ENCODE measurements at regions not wholly inside any gene's neighbourhood (a gene's known extent, or its start where the extent isn't known, plus 50 kb on each side); places are given as distances from the start of the nearest gene placed in this dataset.

GRCh38 chr5:107216587-107216986 is 454.1 kb downstream of the EFNA5 start:
- DNase-seq (ENCODE audit: low spot score): no peak

GRCh38 chr5:107215611-107216010 is 455.1 kb downstream of the EFNA5 start:
- DNase-seq (ENCODE audit: low spot score): no peak

GRCh38 chr5:107213025-107213424 is 457.7 kb downstream of the EFNA5 start:
- no peak for DNase-seq (ENCODE audit: low spot score)

GRCh38 chr5:107211630-107212029 is 459.1 kb downstream of the EFNA5 start:
- no peak for DNase-seq (ENCODE audit: low spot score)

GRCh38 chr5:107208867-107209266 is 461.9 kb downstream of the EFNA5 start:
- DNase-seq (ENCODE audit: low spot score): no peak

- no peak for DNase-seq (ENCODE audit: low spot score)
Measured at GRCh38 chr5:107204413-107204812, 466.3 kb downstream of the EFNA5 start.

- DNase-seq (ENCODE audit: low spot score): no peak
Measured at GRCh38 chr5:107203243-107203642, 467.5 kb downstream of the EFNA5 start.

- no peak for DNase-seq (ENCODE audit: low spot score)
Measured at GRCh38 chr5:107199756-107200155, 471.0 kb downstream of the EFNA5 start.

GRCh38 chr5:107196500-107197059 is 474.2 kb downstream of the EFNA5 start:
- no peak for DNase-seq (ENCODE audit: low spot score)

- DNase-seq (ENCODE audit: low spot score): no peak
Measured at GRCh38 chr5:107195890-107196395, 474.8 kb downstream of the EFNA5 start.

GRCh38 chr5:107184871-107185270 is 485.9 kb downstream of the EFNA5 start:
- DNase-seq (ENCODE audit: low spot score): no peak

GRCh38 chr5:107184066-107184465 is 486.7 kb downstream of the EFNA5 start:
- no peak for DNase-seq (ENCODE audit: low spot score)

GRCh38 chr5:107170620-107171019 is 500.1 kb downstream of the EFNA5 start:
- DNase-seq (ENCODE audit: low spot score): no peak

GRCh38 chr5:107169867-107170266 is 500.9 kb downstream of the EFNA5 start:
- no peak for DNase-seq (ENCODE audit: low spot score)

GRCh38 chr5:107168848-107169752 is 501.6 kb downstream of the EFNA5 start:
- DNase-seq (ENCODE audit: low spot score): no peak

GRCh38 chr5:107168086-107168485 is 502.7 kb downstream of the EFNA5 start:
- no peak for DNase-seq (ENCODE audit: low spot score)

GRCh38 chr5:107165296-107165695 is 505.4 kb downstream of the EFNA5 start:
- no peak for DNase-seq (ENCODE audit: low spot score)

GRCh38 chr5:107157809-107158208 is 512.9 kb downstream of the EFNA5 start:
- no peak for DNase-seq (ENCODE audit: low spot score)

- DNase-seq (ENCODE audit: low spot score): no peak
Measured at GRCh38 chr5:107155707-107156106, 515.0 kb downstream of the EFNA5 start.

- no peak for DNase-seq (ENCODE audit: low spot score)
Measured at GRCh38 chr5:107154593-107154992, 516.1 kb downstream of the EFNA5 start.

GRCh38 chr5:107153283-107153682 is 517.5 kb downstream of the EFNA5 start:
- DNase-seq (ENCODE audit: low spot score): no peak

- DNase-seq (ENCODE audit: low spot score): no peak
Measured at GRCh38 chr5:107149243-107150005, 521.3 kb downstream of the EFNA5 start.

GRCh38 chr5:107147589-107147988 is 523.1 kb downstream of the EFNA5 start:
- no peak for DNase-seq (ENCODE audit: low spot score)
